GM19468 (cell line): ENCODE measurements at regions not wholly inside any gene's neighbourhood (a gene's known extent, or its start where the extent isn't known, plus 50 kb on each side); places are given as distances from the start of the nearest gene placed in this dataset.

ENCODE experiments used
- ATAC-seq: cut with Tn5 transposase; IDR thresholded peaks from one replicate; pipeline ENCODE4 v1.9.1; 2021; ENCODE audit warnings: mild to moderate bottlenecking, moderate library complexity, moderate number of reproducible peaks; ENCODE audit not compliant: unreplicated experiment; ENCODE audit errors: extremely low read depth

- no peak for ATAC-seq
Observed at GRCh38 chr18:40878371-40878770, 1076.7 kb upstream of the PIK3C3 start.

- no peak for ATAC-seq
Observed at GRCh38 chr18:40877096-40877495, 1077.9 kb upstream of the PIK3C3 start.

GRCh38 chr18:40875101-40875615 is 1079.9 kb upstream of the PIK3C3 start:
- no peak for ATAC-seq

GRCh38 chr18:40874233-40874632 is 1080.8 kb upstream of the PIK3C3 start:
- no peak for ATAC-seq

- ATAC-seq: no peak
Observed at GRCh38 chr18:40868110-40868858, 1086.8 kb upstream of the PIK3C3 start.

- ATAC-seq: no peak
Observed at GRCh38 chr18:40867459-40867858, 1087.6 kb upstream of the PIK3C3 start.

- ATAC-seq: no peak
Observed at GRCh38 chr18:40866968-40867367, 1088.1 kb upstream of the PIK3C3 start.

- no peak for ATAC-seq
Observed at GRCh38 chr18:40866013-40866645, 1088.9 kb upstream of the PIK3C3 start.

- ATAC-seq: no peak
Observed at GRCh38 chr18:40864846-40865245, 1090.2 kb upstream of the PIK3C3 start.

GRCh38 chr18:40863801-40864200 is 1091.2 kb upstream of the PIK3C3 start:
- no peak for ATAC-seq

- no peak for ATAC-seq
Observed at GRCh38 chr18:40860189-40860588, 1094.8 kb upstream of the PIK3C3 start.

GRCh38 chr18:40855661-40856060 is 1099.4 kb upstream of the PIK3C3 start:
- no peak for ATAC-seq

GRCh38 chr18:40852406-40852805 is 1102.6 kb upstream of the PIK3C3 start:
- no peak for ATAC-seq

- ATAC-seq: no peak
Observed at GRCh38 chr18:40851014-40851429, 1104.0 kb upstream of the PIK3C3 start.

- ATAC-seq: no peak
Observed at GRCh38 chr18:40849886-40850285, 1105.1 kb upstream of the PIK3C3 start.

GRCh38 chr18:40841467-40841866 is 1113.6 kb upstream of the PIK3C3 start:
- ATAC-seq: no peak

- no peak for ATAC-seq
Observed at GRCh38 chr18:40841063-40841462, 1114.0 kb upstream of the PIK3C3 start.

- ATAC-seq: no peak
Observed at GRCh38 chr18:40832362-40832761, 1122.7 kb upstream of the PIK3C3 start.

GRCh38 chr18:40824291-40824690 is 1130.7 kb upstream of the PIK3C3 start:
- no peak for ATAC-seq

- no peak for ATAC-seq
Observed at GRCh38 chr18:40821596-40822243, 1133.3 kb upstream of the PIK3C3 start.

GRCh38 chr18:40812981-40813515 is 1142.0 kb upstream of the PIK3C3 start:
- ATAC-seq: no peak
